GM20000 (cell line): ENCODE measurements at regions not wholly inside any gene's neighbourhood (a gene's known extent, or its start where the extent isn't known, plus 50 kb on each side); places are given as distances from the start of the nearest gene placed in this dataset.

Experiments used
- DNase-seq: peaks from one replicate; pipeline ENCODE4 v3.0.0; 2012; ENCODE audit warnings: low spot score
- CTCF ChIP-seq: IDR thresholded peaks from 2 replicates; pipeline ENCODE4 v1.5.1; 2012; ENCODE audit warnings: mild to moderate bottlenecking, control low read depth; ENCODE audit errors: extremely low read depth, missing control alignments

DNA sequence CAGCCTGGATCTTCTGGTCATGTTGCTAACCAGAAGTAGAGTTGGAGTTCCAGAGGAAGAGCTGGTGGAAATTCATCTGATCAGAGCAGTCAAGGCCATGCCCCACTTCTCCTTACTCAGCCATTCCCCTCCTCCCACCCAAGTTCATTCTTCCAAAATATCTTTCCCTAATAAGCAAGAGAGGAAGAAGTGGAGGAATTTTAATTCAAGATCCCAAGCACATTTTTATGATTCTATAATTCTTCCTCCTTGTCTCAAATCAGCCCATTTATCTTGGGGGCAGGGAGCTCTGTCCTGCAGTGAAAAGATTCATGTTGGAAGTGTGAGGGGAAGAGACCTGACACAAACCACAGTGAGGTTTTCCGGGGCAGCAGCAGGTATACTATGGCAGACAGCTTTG lies 85.0 kb upstream of the GALNT15 start:
- DNase-seq = no peak
- no peak for TF ChIP-seq CTCF

DNA sequence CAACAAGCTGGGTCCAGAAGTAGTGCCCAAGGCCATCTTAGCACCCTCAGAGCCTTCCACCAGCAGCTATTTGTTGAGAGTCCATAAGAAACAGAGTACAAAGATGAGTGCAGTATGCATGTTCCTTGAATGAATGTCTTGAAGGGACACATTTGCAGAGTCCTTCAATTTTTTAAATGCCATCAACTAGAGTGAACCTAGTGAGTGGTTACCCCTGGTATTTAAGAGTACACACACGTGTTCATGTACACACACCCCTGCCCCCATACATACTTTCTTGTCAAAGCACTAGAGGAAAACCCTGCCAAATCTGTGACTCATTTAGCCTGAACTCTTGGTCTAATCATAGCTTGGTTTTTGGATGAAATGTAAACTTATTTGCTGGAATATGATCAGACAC lies 84.5 kb upstream of the GALNT15 start:
- TF ChIP-seq CTCF = no peak
- DNase-seq = no peak

DNA sequence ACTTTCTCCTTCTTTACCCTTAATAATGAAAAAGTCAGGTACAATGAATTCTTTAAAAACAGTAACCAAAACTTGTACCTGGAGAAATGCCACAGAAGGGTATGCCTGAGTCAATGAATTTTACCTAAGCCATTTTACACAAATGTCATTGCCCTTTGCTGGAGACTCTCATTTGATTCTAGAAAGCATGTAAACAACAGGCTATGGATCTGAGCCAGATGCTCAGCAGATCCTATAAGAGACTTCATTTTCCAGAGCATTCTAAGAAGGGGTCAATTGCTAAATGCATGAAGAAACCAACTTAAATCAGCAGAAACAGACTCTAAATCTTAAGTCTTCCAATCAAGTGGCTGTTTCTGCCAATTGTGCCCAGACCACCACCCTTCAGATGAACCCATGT lies 83.8 kb upstream of the GALNT15 start:
- no peak for TF ChIP-seq CTCF
- no peak for DNase-seq

DNA sequence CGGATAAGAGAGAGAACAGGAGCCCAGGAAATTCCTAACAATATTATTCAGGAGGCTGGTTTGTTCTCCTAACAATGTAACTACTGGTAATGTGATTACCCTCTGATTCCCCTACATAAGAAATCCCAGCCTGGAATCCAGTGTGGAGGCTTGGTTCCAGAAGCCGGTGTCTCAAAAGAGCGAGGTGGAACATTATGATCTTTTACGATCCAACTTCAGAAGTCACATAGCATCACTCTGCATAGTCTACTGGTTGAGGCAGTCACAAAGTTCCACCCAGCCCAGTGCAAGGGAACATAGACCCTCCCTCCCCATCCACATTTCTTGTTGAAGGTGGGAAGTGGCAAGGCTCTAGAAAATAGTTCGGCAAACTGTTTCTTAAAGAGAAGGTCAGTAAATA lies 81.6 kb upstream of the GALNT15 start:
- no peak for DNase-seq

DNA sequence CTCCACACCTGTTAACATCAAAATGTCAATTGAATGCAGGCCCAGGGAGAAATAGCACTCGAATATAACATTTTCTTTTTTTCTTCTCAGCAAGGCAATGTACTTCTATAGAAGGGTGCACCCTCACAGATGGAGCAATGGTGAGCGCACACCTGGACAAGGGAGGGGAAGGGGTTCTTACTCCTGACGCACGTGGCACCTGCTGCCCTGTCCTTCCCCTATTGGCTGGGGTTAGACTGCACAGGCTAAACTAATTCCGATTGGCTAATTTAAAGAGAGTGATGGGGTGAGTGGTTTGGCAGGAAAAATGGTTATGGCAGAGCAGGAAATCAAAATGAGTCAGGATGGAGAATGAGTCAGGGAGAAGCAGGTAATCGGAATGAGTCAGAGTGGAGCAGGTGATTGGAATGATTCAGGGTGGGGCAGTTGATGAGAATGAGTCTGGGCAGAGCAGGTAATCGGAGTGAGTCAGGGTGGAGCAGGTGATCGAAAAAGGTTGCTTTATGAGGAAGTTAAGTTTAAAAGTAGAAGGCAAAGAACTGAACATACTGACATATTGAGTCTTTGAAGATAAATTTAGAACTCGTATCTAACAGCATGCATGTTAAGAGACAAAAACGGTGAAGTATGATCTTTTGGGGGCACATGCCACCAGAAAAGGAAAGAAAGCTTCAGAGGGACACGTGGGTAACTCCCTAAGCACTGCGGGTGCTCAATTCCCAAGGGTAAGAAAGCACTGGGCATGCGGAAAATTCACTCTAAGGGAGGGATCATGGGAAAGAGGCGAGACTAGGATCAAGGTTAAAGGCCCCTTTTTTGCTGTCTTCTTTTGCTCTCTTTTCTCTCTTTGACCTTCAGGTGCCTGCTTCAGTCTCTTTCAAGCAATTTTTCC lies 72.9 kb upstream of the GALNT15 start:
- TF ChIP-seq CTCF = no peak

More for the DNA sequence above, 81.6 kb upstream of the GALNT15 start:
- no peak for TF ChIP-seq CTCF

DNA sequence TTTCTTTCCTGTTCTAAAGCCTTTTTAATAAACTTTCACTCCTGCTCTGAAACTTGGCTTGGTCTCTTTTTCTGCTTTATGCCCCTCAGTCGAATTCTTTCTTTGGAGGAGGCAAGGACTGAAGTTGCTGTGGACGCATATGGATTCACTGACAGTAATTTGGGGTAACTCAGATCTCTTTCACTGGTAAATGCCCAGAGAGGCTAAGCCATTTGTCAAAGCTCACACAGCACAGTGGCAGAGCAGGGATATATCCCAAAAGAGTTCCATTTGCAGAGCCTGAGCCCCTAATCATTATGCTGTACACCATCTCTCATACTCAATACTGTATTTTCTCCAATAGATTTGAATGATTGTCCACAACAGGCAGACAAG lies 72.3 kb upstream of the GALNT15 start:
- no peak for DNase-seq
- no peak for TF ChIP-seq CTCF

More for the DNA sequence above, 72.9 kb upstream of the GALNT15 start:
- DNase-seq = no peak

DNA sequence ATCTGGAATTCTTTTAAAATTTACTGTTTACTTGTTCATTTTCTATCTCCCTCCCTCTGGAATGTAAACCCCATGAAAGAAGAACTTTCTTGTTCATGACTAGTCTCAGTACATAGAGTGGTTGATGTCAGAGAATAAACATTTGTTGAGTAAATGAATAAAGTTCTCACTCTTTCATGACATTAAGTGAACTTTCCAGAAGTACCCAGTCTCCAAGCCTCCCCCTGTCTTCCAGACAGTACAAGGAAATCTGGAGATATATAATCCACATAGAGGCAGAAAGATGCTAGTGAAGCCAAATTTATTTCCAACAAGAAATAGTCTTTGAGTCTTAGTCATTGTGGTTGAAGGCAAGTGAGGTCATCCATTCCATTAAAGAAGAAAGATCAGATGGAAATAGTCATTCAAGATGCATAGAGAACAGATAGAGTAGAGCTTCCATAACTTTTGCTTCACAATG lies 71.5 kb upstream of the GALNT15 start:
- TF ChIP-seq CTCF = no peak
- no peak for DNase-seq
